GM10248 (cell line): ENCODE measurements at regions not wholly inside any gene's neighbourhood (a gene's known extent, or its start where the extent isn't known, plus 50 kb on each side); places are given as distances from the start of the nearest gene placed in this dataset.
A peak's percentile ranks its signal among the peaks of the same experiment; 100 is the strongest.

Experiments
- CTCF ChIA-PET: fragments of 300-600 bp; sonication (Branson Sonifier 250); formaldehyde crosslinking; extraction: SDS; loops from one replicate; lab custom pipeline; 2021; ENCODE audit warnings: antibody characterized with exemption; lab: Yijun Ruan, JAX
- POLR2A ChIA-PET: fragments of 350-650 bp; sonication (Branson Sonifier 250); formaldehyde crosslinking; extraction: SDS; loops from one replicate; lab custom pipeline; 2020; ENCODE audit warnings: antibody characterized with exemption; lab: Yijun Ruan, JAX
- DNase-seq: peaks from one replicate; pipeline ENCODE4 v3.0.0; 2012; ENCODE audit errors: extremely low spot score
- CTCF ChIP-seq: IDR thresholded peaks from 2 replicates; pipeline ENCODE4 v1.5.1; 2012; ENCODE audit warnings: mild to moderate bottlenecking, low read depth; ENCODE audit errors: extremely low read depth, missing control alignments, control extremely low read depth

GRCh38 chr3:22684739-22685138 is 518.4 kb upstream of the UBE2E2 start:
- no peak for TF ChIP-seq CTCF
- DNase-seq, result no peak
- ChIA-PET POLR2A (no interaction called here), CTCF (interaction anchor here (2.4 kb wide), 1 partner anchor 121 kb away, joined by 7 read pairs; no protein-coding TSS in a partner anchor)

- CTCF ChIA-PET, result interaction anchor here (1.3 kb wide), 1 partner anchor 10 kb away, joined by 4 read pairs; no protein-coding TSS in a partner anchor
- DNase-seq, result no peak
- POLR2A ChIA-PET, result no interaction called here
- TF ChIP-seq CTCF, result peak; percentile 10
Observed at GRCh38 chr3:22685597-22685996, 517.5 kb upstream of the UBE2E2 start.

- POLR2A ChIA-PET, result no interaction called here
- CTCF ChIA-PET, result no interaction called here
Observed at GRCh38 chr3:22691407-22691806, 511.7 kb upstream of the UBE2E2 start.

DNA sequence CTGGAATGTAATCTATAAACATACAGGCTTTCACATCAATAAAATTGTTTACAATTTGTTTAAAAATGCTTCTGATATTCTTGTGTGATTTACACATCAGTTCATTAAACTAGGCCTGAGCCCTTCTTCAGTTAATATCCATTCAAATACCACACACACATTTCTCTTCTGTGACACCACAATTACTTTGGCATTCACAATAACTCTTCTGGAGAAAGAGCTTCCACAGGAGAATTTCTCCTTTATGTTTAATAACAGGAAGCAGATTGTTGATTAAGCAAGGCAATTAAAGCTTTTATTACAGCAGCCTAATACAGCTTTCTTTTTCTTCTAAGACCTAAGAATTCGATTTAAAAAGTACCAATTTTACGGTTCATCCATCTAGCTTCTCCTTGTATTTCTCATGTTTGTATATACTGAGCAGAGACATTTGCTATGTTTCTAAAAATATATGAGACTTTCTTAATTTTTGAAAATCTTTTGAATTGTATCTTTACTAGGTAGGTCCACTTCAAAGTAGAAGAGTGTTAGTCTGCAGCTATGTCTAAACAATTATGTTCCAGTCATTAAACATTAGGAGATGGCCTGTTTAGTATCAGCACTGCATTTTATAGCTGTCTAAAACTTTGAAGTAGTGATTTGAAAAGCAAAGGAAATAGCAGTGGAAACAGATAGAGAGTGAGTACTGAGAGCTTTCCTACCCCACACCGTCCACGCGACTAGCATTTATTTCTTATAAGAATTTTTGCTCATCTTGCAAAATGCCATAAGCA is 511.1 kb upstream of the UBE2E2 start:
- ChIA-PET CTCF (no interaction called here), POLR2A (no interaction called here)
- no peak for TF ChIP-seq CTCF
- DNase-seq, result no peak

More at GRCh38 chr3:22691407-22691806, 511.7 kb upstream of the UBE2E2 start:
- no peak for DNase-seq
- TF ChIP-seq CTCF, result no peak

DNA sequence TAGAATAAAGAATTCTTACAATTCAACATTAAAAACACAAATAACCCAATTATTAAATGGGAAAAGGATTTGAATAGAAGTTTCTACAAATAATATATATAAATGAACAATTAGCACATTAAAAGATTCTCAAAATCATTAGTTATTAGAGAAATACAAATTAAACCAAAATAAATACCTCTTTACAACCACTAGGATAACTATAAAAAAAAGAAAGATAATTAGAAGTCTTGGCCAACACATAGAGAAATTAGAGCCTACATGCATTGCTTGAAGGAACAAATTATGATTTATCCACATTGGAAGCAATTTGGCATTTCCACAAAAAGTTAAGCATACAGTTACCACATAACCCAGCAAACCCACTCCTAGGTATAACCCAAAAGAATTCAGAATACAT is 502.3 kb upstream of the UBE2E2 start:
- no peak for DNase-seq
- ChIA-PET POLR2A (no interaction called here), CTCF (no interaction called here)
- TF ChIP-seq CTCF, result no peak

DNA sequence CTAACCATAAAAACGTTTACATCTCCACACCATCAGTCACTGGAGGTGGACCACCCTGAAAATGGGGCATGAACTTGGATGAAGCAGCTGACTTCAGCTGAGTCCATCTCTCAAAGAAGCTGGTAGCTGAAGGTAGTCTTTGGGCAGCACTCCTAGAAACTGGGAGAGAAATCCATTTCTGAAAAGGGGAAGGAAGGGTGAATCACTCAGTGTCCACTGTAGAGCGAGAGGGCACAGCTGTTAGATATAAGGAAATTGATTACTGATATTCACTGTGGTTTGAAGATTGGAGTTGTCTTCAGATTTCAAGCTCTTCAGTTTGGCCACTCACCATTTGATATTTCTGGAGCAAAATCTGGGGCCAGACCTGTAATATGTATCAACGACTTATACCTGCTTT is 499.0 kb upstream of the UBE2E2 start:
- ChIA-PET CTCF (no interaction called here), POLR2A (no interaction called here)
- no peak for DNase-seq
- no peak for TF ChIP-seq CTCF
